Neural cell (in vitro differentiated cells): ENCODE measurements at regions not wholly inside any gene's neighbourhood (a gene's known extent, or its start where the extent isn't known, plus 50 kb on each side); places are given as distances from the start of the nearest gene placed in this dataset.

Source experiments
- H2AFZ ChIP-seq: fragments of 200-600, 300-800 bp; sonication (generic), shearing (Covaris generic); 2 replicates; pipeline ENCODE4 v1.6.0; 2014; ENCODE audit warnings: low read depth, mild to moderate bottlenecking, antibody characterized with exemption, low read length, moderate library complexity
- H3F3A ChIP-seq: fragments of 200-600 bp; shearing (Covaris generic); 2 replicates; pipeline ENCODE4 v1.6.1; 2016; ENCODE audit warnings: mild to moderate bottlenecking, moderate library complexity, mixed read lengths, antibody characterized with exemption, low read length; ENCODE audit not compliant: insufficient read depth, poor library complexity, severe bottlenecking
- H3K27ac ChIP-seq: fragments of 200-600, 300-800 bp; sonication (generic), shearing (Covaris generic); 2 replicates; pipeline ENCODE4 v1.5.1; 2014; ENCODE audit warnings: mild to moderate bottlenecking, low read length, moderate library complexity
- H3K27me3 ChIP-seq: fragments of 300-800, 200-600 bp; sonication (generic), shearing (Covaris generic); 2 replicates; pipeline ENCODE4 v1.6.0; 2014; ENCODE audit warnings: mild to moderate bottlenecking, low read depth, low read length, moderate library complexity; ENCODE audit not compliant: insufficient read depth
- H3K36me3 ChIP-seq: fragments of 300-800, 200-600 bp; sonication (generic), shearing (Covaris generic); 2 replicates; pipeline ENCODE4 v1.5.1; 2014; ENCODE audit warnings: mild to moderate bottlenecking, antibody characterized with exemption, low read length, moderate library complexity; ENCODE audit not compliant: insufficient read depth
- H3K4me2 ChIP-seq: fragments of 300-800, 200-600 bp; sonication (generic), shearing (Covaris generic); 2 replicates; pipeline ENCODE4 v1.6.0; 2014; ENCODE audit warnings: mild to moderate bottlenecking, low read length
- H3K4me3 ChIP-seq: fragments of 300-800, 200-600 bp; sonication (generic), shearing (Covaris generic); 2 replicates; pipeline ENCODE4 v1.5.1; 2014; ENCODE audit warnings: mild to moderate bottlenecking, low read length, moderate library complexity
- H3K79me2 ChIP-seq: fragments of 200-600 bp; shearing (Covaris generic); replicated peaks from 2 replicates; pipeline ENCODE4 v1.6.0; 2014; ENCODE audit warnings: mild to moderate bottlenecking, low read length, moderate library complexity; ENCODE audit not compliant: insufficient read depth
- H3K9ac ChIP-seq: fragments of 300-800, 200-600 bp; sonication (generic), shearing (Covaris generic); 2 replicates; pipeline ENCODE4 v1.6.1; 2016; ENCODE audit warnings: mild to moderate bottlenecking, low read length, mixed read lengths
- H3K9me2 ChIP-seq: fragments of 200-600 bp; shearing (Covaris generic); 2 replicates; pipeline ENCODE4 v1.6.1; 2016; ENCODE audit warnings: mild to moderate bottlenecking, low read length, mixed read lengths; ENCODE audit not compliant: insufficient read depth
- H3K9me3 ChIP-seq: fragments of 200-600, 300-800 bp; sonication (generic), shearing (Covaris generic); 2 replicates; pipeline ENCODE4 v1.6.1; 2016; ENCODE audit warnings: mild to moderate bottlenecking, mixed run types, low read length, moderate library complexity, mixed read lengths
- H4K20me1 ChIP-seq: fragments of 200-600 bp; shearing (Covaris generic); 2 replicates; pipeline ENCODE4 v1.6.1; 2016; ENCODE audit warnings: mild to moderate bottlenecking, mixed run types; ENCODE audit not compliant: insufficient read depth
- CTCF ChIP-seq: fragments of 450-650 bp; IDR thresholded peaks from 2 replicates; pipeline ENCODE4 v1.5.1; 2014; ENCODE audit warnings: antibody characterized with exemption, mild to moderate bottlenecking, moderate library complexity; ENCODE audit not compliant: poor library complexity, severe bottlenecking
- EP300 ChIP-seq: fragments of 450-650 bp; conservative IDR thresholded peaks from 2 replicates; pipeline ENCODE4 v1.6.1; 2014; ENCODE audit warnings: antibody characterized with exemption, mild to moderate bottlenecking, moderate library complexity; ENCODE audit not compliant: poor library complexity, severe bottlenecking
- EZH2 ChIP-seq: fragments of 200-600, 300-800 bp; shearing (Covaris generic), sonication (generic); IDR thresholded peaks from 2 replicates; pipeline ENCODE4 v1.6.1; 2014; ENCODE audit warnings: antibody characterized with exemption, low read length, borderline replicate concordance, mild to moderate bottlenecking; ENCODE audit not compliant: insufficient read depth, poor library complexity, severe bottlenecking
- MXI1 ChIP-seq: fragments of 450-650 bp; conservative IDR thresholded peaks from 2 replicates; pipeline ENCODE4 v1.6.1; 2014; ENCODE audit warnings: antibody characterized with exemption, mild to moderate bottlenecking; ENCODE audit not compliant: poor library complexity, severe bottlenecking
- POLR2AphosphoS5 ChIP-seq: IDR thresholded peaks from 2 replicates; pipeline ENCODE4 v1.6.1; 2012
- RAD21 ChIP-seq: fragments of 450-650 bp; conservative IDR thresholded peaks from 2 replicates; pipeline ENCODE4 v1.6.1; 2014; ENCODE audit warnings: antibody characterized with exemption, mild to moderate bottlenecking, moderate library complexity
- SMC3 ChIP-seq: fragments of 450-650 bp; conservative IDR thresholded peaks from 2 replicates; pipeline ENCODE4 v1.6.1; 2014; ENCODE audit warnings: antibody characterized with exemption, mild to moderate bottlenecking, moderate library complexity; ENCODE audit not compliant: poor library complexity
- TAF1 ChIP-seq: IDR thresholded peaks from 2 replicates; pipeline ENCODE4 v1.6.1; 2012; ENCODE audit warnings: low read depth
- TF ChIP-seq, protein P1 (sequence below): IDR thresholded peaks from 2 replicates; pipeline ENCODE4 v1.6.1; 2012; ENCODE audit warnings: borderline replicate concordance

GRCh38 chr16:66091471-66091891 is 275.0 kb upstream of the CDH5 start:
- Histone ChIP-seq H3K9ac (no peak overlapping the region), H3K4me2 (no peak overlapping the region)
- TF ChIP-seq RAD21 = no peak
- no peak for TF ChIP-seq CTCF
- TF ChIP-seq POLR2AphosphoS5 = no peak
- TF ChIP-seq, protein P1, sequence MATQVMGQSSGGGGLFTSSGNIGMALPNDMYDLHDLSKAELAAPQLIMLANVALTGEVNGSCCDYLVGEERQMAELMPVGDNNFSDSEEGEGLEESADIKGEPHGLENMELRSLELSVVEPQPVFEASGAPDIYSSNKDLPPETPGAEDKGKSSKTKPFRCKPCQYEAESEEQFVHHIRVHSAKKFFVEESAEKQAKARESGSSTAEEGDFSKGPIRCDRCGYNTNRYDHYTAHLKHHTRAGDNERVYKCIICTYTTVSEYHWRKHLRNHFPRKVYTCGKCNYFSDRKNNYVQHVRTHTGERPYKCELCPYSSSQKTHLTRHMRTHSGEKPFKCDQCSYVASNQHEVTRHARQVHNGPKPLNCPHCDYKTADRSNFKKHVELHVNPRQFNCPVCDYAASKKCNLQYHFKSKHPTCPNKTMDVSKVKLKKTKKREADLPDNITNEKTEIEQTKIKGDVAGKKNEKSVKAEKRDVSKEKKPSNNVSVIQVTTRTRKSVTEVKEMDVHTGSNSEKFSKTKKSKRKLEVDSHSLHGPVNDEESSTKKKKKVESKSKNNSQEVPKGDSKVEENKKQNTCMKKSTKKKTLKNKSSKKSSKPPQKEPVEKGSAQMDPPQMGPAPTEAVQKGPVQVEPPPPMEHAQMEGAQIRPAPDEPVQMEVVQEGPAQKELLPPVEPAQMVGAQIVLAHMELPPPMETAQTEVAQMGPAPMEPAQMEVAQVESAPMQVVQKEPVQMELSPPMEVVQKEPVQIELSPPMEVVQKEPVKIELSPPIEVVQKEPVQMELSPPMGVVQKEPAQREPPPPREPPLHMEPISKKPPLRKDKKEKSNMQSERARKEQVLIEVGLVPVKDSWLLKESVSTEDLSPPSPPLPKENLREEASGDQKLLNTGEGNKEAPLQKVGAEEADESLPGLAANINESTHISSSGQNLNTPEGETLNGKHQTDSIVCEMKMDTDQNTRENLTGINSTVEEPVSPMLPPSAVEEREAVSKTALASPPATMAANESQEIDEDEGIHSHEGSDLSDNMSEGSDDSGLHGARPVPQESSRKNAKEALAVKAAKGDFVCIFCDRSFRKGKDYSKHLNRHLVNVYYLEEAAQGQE = no peak

DNA sequence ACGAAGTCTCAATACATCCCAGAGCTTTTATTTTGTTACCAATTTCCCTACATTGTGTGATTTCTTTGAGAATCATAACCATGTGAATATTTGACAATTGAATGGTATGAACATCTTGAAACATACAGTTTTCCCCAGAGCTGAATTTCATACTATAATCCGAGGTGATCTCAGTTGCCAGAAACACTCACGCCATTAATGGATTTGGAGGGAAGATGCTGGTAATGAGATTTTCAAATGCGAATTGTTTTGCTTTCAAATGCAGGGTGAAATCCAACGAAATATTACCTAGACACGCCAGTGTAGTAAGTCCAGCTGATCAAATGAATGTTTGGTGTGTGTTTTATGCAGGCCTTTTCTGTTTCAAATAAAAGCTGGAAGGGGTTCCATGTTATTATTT is 277.8 kb upstream of the CDH5 start:
- no peaks in the 10 kb centered on the region for H3F3A ChIP-seq
- no peak overlapping the region for H3K4me3 ChIP-seq
- H3K9me3 ChIP-seq = no peaks in the 10 kb centered on the region
- H3K36me3 ChIP-seq = no peaks in the 10 kb centered on the region
- H2AFZ ChIP-seq = no peak overlapping the region
- no peaks in the 10 kb centered on the region for H4K20me1 ChIP-seq
- no peaks in the 10 kb centered on the region for H3K27me3 ChIP-seq
- no peaks in the 10 kb centered on the region for H3K9me2 ChIP-seq
- no peaks in the 10 kb centered on the region for H3K79me2 ChIP-seq
- no peak overlapping the region for H3K4me2 ChIP-seq
- H3K27ac ChIP-seq = no peak overlapping the region
- no peak overlapping the region for H3K9ac ChIP-seq
- TF ChIP-seq POLR2AphosphoS5 = no peak
- TF ChIP-seq, protein P1 = no peak
- TF ChIP-seq TAF1 = no peak
- TF ChIP-seq SMC3 = no peak
- no peak for TF ChIP-seq RAD21
- TF ChIP-seq EZH2 = no peak
- TF ChIP-seq EP300 = no peak
- TF ChIP-seq CTCF = no peak
- TF ChIP-seq MXI1 = no peak

More at GRCh38 chr16:66091471-66091891, 275.0 kb upstream of the CDH5 start:
- Histone ChIP-seq H3F3A (no peaks in the 10 kb centered on the region), H3K9me3 (no peaks in the 10 kb centered on the region), H3K9me2 (no peaks in the 10 kb centered on the region), H3K27me3 (no peaks in the 10 kb centered on the region), H3K4me3 (no peak overlapping the region), H2AFZ (no peak overlapping the region), H3K79me2 (no peaks in the 10 kb centered on the region), H4K20me1 (no peaks in the 10 kb centered on the region), H3K27ac (no peak overlapping the region), H3K36me3 (no peaks in the 10 kb centered on the region)
